A673 (cell line): ENCODE measurements at regions not wholly inside any gene's neighbourhood (a gene's known extent, or its start where the extent isn't known, plus 50 kb on each side); places are given as distances from the start of the nearest gene placed in this dataset.

ENCODE experiments used
- BruUV-seq: library from RNA; stranded (reverse); fragments of 400-500 nt; replicated peaks from 2 replicates; lab custom pipeline; 2021; lab: Mats Ljungman, UMichigan
- CTCF ChIA-PET: fragments of 300-600 bp; sonication (Branson Sonifier 250); formaldehyde crosslinking; loops from one replicate; lab custom pipeline; 2022; ENCODE audit warnings: antibody characterized with exemption; lab: Charles Lee
- POLR2A ChIA-PET: fragments of 300-600 bp; sonication (Branson Sonifier 250); formaldehyde crosslinking; loops from one replicate; lab custom pipeline; 2022; ENCODE audit warnings: antibody characterized with exemption; ENCODE audit not compliant: low non-redundant PET; lab: Charles Lee
- DNase-seq: peaks from one replicate; pipeline ENCODE4 v3.0.0-alpha.2; 2015; ENCODE audit warnings: low spot score
- H3K27ac ChIP-seq: fragments of 200-600 bp; sonication (generic); 2 replicates; pipeline ENCODE4 v1.5.1; 2016; ENCODE audit warnings: mixed run types, low read depth, mild to moderate bottlenecking, mixed read lengths, antibody characterized with exemption, low read length; ENCODE audit not compliant: poor library complexity, severe bottlenecking
- H3K27me3 ChIP-seq: fragments of 200-600 bp; sonication (generic); replicated peaks from 2 replicates; pipeline ENCODE4 v1.6.1; 2017; ENCODE audit warnings: mixed run types, low read depth, mild to moderate bottlenecking, mixed read lengths, antibody characterized with exemption, low read length; ENCODE audit not compliant: insufficient read depth, poor library complexity
- H3K36me3 ChIP-seq: fragments of 200-600 bp; sonication (generic); 2 replicates; pipeline ENCODE4 v1.6.1; 2016; ENCODE audit warnings: mixed run types, mild to moderate bottlenecking, mixed read lengths, antibody characterized with exemption, low read length; ENCODE audit not compliant: insufficient read depth, poor library complexity, severe bottlenecking
- H3K4me1 ChIP-seq: fragments of 200-600 bp; sonication (generic); 2 replicates; pipeline ENCODE4 v1.6.1; 2017; ENCODE audit warnings: mixed run types, mild to moderate bottlenecking, mixed read lengths, antibody characterized with exemption, low read length; ENCODE audit not compliant: insufficient read depth, poor library complexity, severe bottlenecking
- H3K4me3 ChIP-seq: fragments of 200-600 bp; sonication (generic); 2 replicates; pipeline ENCODE4 v1.5.1; 2016; ENCODE audit warnings: low read depth, mixed run types, mild to moderate bottlenecking, mixed read lengths, low read length; ENCODE audit not compliant: poor library complexity, severe bottlenecking
- H3K9me3 ChIP-seq: fragments of 200-600 bp; sonication (generic); 2 replicates; pipeline ENCODE4 v1.6.1; 2016; ENCODE audit warnings: mixed run types, low read depth, mild to moderate bottlenecking, mixed read lengths, antibody characterized with exemption, low read length; ENCODE audit not compliant: poor library complexity, severe bottlenecking
- EZH2 ChIP-seq: fragments of 200-600 bp; sonication (generic); IDR thresholded peaks from 2 replicates; pipeline ENCODE4 v1.6.1; 2017; ENCODE audit warnings: borderline replicate concordance, low read depth, mild to moderate bottlenecking, mixed read lengths, antibody characterized with exemption, low read length; ENCODE audit not compliant: poor library complexity, severe bottlenecking
- intact Hi-C: fragments of 100-400 bp; cut with micrococcal nuclease; formaldehyde crosslinking; loops from one replicate; pipeline ENCODE4 v1.10.0; 2022; ENCODE audit not compliant: unreplicated experiment
- TF ChIP-seq, protein P1 (sequence below): fragments of 300-800, 200-600 bp; sonication (generic); conservative IDR thresholded peaks from 2 replicates; pipeline ENCODE4 v1.5.1; 2017; ENCODE audit warnings: low read depth, mild to moderate bottlenecking, antibody characterized with exemption, low read length, moderate library complexity, mixed read lengths

DNA sequence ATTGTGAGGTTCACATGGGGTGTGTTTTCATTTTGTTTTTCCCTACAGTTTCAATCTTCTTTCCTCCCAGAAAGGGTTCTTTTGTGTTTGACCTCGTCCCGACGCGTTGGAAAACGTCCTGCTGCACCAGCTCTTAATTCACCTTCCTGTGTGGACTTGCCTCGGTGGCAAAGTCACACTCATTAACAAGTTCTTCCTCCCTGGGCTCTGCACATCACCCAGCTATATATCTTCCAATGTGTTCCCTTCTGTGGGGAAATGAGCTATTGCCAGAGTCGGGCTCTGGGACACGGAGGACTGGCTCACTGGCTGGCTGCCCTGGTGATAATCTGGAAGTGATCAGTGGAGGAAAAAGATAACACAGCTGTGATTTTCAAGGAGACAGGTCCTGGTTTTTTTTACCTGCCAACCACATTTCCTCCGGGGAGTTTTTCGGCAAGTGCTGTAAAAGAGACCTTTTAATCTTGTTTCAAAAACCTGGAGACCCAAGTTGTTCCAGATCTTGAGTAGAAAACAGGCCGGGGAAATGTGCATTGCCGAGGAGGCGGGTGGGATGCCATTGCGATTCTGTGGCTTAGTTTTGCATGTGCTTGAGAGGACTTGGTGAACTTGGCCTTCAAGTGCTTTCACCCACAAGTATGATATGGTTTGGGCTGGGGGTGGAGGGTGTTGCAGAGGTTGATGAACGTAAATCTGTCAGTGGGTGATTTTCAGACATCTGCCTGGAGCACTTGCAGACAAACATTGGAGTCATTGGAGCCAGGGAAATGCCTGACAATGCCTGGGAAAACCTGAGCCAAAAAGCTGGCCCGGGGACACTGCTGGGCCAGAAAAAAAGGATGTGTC, 96.5 kb upstream of the CREB5 start:
- H3K9me3 ChIP-seq = no peaks in the 10 kb centered on the region
- no peaks in the 10 kb centered on the region for H3K4me1 ChIP-seq
- H3K36me3 ChIP-seq = no peaks in the 10 kb centered on the region
- DNase-seq = no peak
- H3K4me3 ChIP-seq = no peak overlapping the region
- peaks cover 44% of the 10 kb centered on the region for H3K27me3 ChIP-seq
- intact Hi-C loops = no loop called here
- BruUV-seq = no TSS peak
- no peak for TF ChIP-seq EZH2
- ChIA-PET CTCF (no interaction called here), POLR2A (no interaction called here)
- no peak overlapping the region for H3K27ac ChIP-seq

DNA sequence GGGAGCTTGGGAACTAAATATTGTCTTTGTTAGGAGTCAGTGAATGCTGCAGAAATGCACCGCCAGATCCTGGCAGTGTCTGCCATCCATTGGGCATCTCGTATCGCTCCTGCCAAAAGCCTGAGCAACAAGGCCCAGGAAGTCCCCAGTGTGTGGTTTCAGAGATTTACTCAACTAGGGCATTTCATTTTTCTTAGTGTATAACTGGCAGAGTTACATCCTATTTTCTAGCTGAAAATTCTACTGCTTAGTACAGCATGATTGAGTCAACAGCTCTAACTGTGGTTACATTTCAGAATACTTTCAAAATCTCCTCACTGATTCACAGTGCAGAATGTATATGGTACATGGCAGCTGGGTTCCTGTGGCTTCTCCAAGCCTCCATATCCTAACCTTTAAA, 95.8 kb upstream of the CREB5 start:
- no peak overlapping the region for H3K4me3 ChIP-seq
- ChIA-PET CTCF (no interaction called here), POLR2A (no interaction called here)
- intact Hi-C loops = no loop called here
- no peak for DNase-seq
- no TSS peak for BruUV-seq
- H3K27me3 ChIP-seq = peaks cover 40% of the 10 kb centered on the region
- H3K36me3 ChIP-seq = no peaks in the 10 kb centered on the region
- TF ChIP-seq EZH2 = no peak
- TF ChIP-seq, protein P1, sequence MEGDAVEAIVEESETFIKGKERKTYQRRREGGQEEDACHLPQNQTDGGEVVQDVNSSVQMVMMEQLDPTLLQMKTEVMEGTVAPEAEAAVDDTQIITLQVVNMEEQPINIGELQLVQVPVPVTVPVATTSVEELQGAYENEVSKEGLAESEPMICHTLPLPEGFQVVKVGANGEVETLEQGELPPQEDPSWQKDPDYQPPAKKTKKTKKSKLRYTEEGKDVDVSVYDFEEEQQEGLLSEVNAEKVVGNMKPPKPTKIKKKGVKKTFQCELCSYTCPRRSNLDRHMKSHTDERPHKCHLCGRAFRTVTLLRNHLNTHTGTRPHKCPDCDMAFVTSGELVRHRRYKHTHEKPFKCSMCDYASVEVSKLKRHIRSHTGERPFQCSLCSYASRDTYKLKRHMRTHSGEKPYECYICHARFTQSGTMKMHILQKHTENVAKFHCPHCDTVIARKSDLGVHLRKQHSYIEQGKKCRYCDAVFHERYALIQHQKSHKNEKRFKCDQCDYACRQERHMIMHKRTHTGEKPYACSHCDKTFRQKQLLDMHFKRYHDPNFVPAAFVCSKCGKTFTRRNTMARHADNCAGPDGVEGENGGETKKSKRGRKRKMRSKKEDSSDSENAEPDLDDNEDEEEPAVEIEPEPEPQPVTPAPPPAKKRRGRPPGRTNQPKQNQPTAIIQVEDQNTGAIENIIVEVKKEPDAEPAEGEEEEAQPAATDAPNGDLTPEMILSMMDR = no peak
- no peaks in the 10 kb centered on the region for H3K9me3 ChIP-seq
- no peaks in the 10 kb centered on the region for H3K4me1 ChIP-seq
- no peak overlapping the region for H3K27ac ChIP-seq

DNA sequence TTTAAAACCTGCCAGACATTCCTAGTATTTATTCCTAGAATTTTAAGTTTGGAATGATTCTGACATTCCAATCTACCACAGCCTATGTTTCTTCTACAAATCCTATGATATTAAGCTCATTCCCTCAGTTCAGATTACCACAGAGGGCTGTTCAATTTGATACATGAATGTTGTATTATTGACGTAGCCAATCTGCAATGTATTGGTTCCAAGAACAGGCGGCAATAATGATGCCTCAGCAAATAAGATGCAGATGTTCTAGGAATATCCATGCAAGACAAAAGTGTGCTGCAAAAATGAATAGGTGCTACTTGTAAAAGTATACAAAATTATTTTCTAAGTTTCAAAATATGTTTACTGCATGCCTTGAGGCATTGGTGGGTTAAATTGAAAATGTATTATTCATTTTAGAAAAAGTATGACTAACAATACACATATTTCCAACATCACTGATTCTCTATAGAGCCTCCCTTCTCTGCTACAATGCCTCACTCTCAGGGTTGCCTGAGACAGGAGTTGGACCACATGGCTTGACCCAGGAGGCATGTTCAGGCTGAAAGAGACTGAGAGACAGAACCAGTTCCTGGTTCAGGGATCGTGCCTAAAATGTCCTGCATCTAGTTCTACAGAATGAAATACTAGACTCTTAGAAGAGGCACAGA, 94.1 kb upstream of the CREB5 start:
- H3K27ac ChIP-seq = no peak overlapping the region
- ChIA-PET CTCF (no interaction called here), POLR2A (no interaction called here)
- TF ChIP-seq, protein P1 = no peak
- no peak for TF ChIP-seq EZH2
- intact Hi-C loops = no loop called here
- no peaks in the 10 kb centered on the region for H3K9me3 ChIP-seq
- no TSS peak for BruUV-seq
- no peak overlapping the region for H3K4me3 ChIP-seq
- H3K4me1 ChIP-seq = no peaks in the 10 kb centered on the region
- H3K27me3 ChIP-seq = peaks cover 33% of the 10 kb centered on the region
- DNase-seq = no peak
- H3K36me3 ChIP-seq = no peaks in the 10 kb centered on the region
